Breast epithelium (tissue), 4 donors: ENCODE measurements at regions not wholly inside any gene's neighbourhood (a gene's known extent, or its start where the extent isn't known, plus 50 kb on each side); places are given as distances from the start of the nearest gene placed in this dataset.

Experiments
- DNase-seq, 2 donors: peaks; one replicate each; pipeline ENCODE4 v3.0.0-alpha.2; 2019; ENCODE audit warnings: low spot score in 2 of 2
- H3K27ac ChIP-seq, 2 donors: fragments of 200-600 bp; sonication (generic) in 1 of 2; one replicate each; pipeline ENCODE4 v1.5.1; 2016 to 2019; ENCODE audit warnings: mild to moderate bottlenecking in 1 of 2
- H3K27me3 ChIP-seq, 2 donors: fragments of 200-600 bp; sonication (generic) in 1 of 2; one replicate each; pipeline versions ENCODE4 v1.5.1 to v1.6.0; 2017 to 2019; ENCODE audit warnings: control low read depth in 1 of 2, mild to moderate bottlenecking in 1 of 2
- H3K36me3 ChIP-seq: fragments of 200-600 bp; one replicate; pipeline ENCODE4 v1.5.1; 2019
- H3K4me1 ChIP-seq, 2 donors: fragments of 200-600 bp; sonication (generic); one replicate each; pipeline ENCODE4 v1.5.1; 2016 to 2019; ENCODE audit warnings: control low read depth in 1 of 2
- H3K4me3 ChIP-seq, 3 donors: fragments of 200-600 bp; sonication (generic); 1 replicate in 2 of 3; 2 replicates in 1 of 3; pipeline ENCODE4 v1.5.1; 2016 to 2019; ENCODE audit warnings: mild to moderate bottlenecking in 3 of 3, moderate library complexity in 2 of 3
- H3K9me3 ChIP-seq, 2 donors: fragments of 200-600 bp; sonication (generic) in 1 of 2; one replicate each; pipeline ENCODE4 v1.5.1; 2016 to 2019; ENCODE audit warnings: control low read depth in 1 of 2
- POLR2A ChIP-seq: fragments of 450-650 bp; IDR thresholded peaks from one replicate; pipeline ENCODE4 v1.6.1; 2016; ENCODE audit warnings: antibody characterized with exemption, mild to moderate bottlenecking, moderate library complexity
- POLR2AphosphoS5 ChIP-seq, 3 donors: sonication (generic); formaldehyde crosslinking; IDR thresholded peaks; one replicate each; pipeline ENCODE4 v1.6.1; 2017; ENCODE audit warnings: antibody characterized with exemption in 3 of 3
- intact Hi-C: fragments of 100-400 bp; cut with DNase I; formaldehyde crosslinking; loops from one replicate; pipeline ENCODE4 v1.15.1; 2023; ENCODE audit warnings: low total_unique reads
- TF ChIP-seq, protein P1 (sequence below), 3 donors: fragments of 450-650 bp; IDR thresholded peaks; one replicate each; pipeline ENCODE4 v1.5.1; 2016 to 2017; ENCODE audit warnings: antibody characterized with exemption in 3 of 3, mild to moderate bottlenecking in 3 of 3, moderate library complexity in 3 of 3

DNA sequence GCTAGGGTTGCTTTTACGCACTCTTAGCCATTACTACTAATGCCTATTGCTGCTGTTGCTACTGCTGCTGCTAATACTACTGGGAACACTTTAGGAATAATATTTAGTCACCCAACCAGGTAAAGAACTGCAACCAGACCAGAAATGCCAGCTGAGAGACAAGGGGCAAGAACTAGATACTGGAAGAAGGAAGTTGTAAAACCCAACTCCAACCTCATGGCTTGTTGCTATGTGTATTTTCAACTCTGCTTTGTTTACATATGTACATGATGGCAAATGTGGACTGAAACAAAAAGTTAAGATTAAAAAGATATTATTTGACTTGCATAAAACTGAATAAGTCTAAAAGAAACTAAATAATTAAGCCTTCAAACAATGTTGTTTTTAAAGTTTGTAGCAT, 177.7 kb downstream of the GNAT3 start:
- H3K27me3 ChIP-seq = no peaks in the 10 kb centered on the region
- no peaks in the 10 kb centered on the region for H3K36me3 ChIP-seq
- DNase-seq = no peak
- H3K27ac ChIP-seq = no peak overlapping the region
- no peaks in the 10 kb centered on the region for H3K9me3 ChIP-seq
- TF ChIP-seq, protein P1, sequence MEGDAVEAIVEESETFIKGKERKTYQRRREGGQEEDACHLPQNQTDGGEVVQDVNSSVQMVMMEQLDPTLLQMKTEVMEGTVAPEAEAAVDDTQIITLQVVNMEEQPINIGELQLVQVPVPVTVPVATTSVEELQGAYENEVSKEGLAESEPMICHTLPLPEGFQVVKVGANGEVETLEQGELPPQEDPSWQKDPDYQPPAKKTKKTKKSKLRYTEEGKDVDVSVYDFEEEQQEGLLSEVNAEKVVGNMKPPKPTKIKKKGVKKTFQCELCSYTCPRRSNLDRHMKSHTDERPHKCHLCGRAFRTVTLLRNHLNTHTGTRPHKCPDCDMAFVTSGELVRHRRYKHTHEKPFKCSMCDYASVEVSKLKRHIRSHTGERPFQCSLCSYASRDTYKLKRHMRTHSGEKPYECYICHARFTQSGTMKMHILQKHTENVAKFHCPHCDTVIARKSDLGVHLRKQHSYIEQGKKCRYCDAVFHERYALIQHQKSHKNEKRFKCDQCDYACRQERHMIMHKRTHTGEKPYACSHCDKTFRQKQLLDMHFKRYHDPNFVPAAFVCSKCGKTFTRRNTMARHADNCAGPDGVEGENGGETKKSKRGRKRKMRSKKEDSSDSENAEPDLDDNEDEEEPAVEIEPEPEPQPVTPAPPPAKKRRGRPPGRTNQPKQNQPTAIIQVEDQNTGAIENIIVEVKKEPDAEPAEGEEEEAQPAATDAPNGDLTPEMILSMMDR (IDR thresholded peaks at IDR 0.05) = no peak
- TF ChIP-seq POLR2A = no peak
- TF ChIP-seq POLR2AphosphoS5 (IDR thresholded peaks at IDR 0.05) = no peak
- no peaks in the 10 kb centered on the region for H3K4me1 ChIP-seq
- H3K4me3 ChIP-seq = no peak overlapping the region
- intact Hi-C loops = no loop called here

- no peaks in the 10 kb centered on the region for H3K4me1 ChIP-seq
- no peaks in the 10 kb centered on the region for H3K36me3 ChIP-seq
- TF ChIP-seq POLR2AphosphoS5 (IDR thresholded peaks at IDR 0.05) = no peak
- TF ChIP-seq, protein P1 (IDR thresholded peaks at IDR 0.05) = no peak
- no peak for TF ChIP-seq POLR2A
- no peak for DNase-seq
- no peaks in the 10 kb centered on the region for H3K9me3 ChIP-seq
- no peak overlapping the region for H3K27ac ChIP-seq
- intact Hi-C loops = no loop called here
- no peaks in the 10 kb centered on the region for H3K27me3 ChIP-seq
- no peak overlapping the region for H3K4me3 ChIP-seq
These were observed 178.8 kb downstream of the GNAT3 start for GRCh38 chr7:80333040-80333439.

- H3K4me1 ChIP-seq = no peaks in the 10 kb centered on the region
- no peak overlapping the region for H3K4me3 ChIP-seq
- TF ChIP-seq POLR2A (no peak), POLR2AphosphoS5 (IDR thresholded peaks at IDR 0.05) (no peak)
- TF ChIP-seq, protein P1 (IDR thresholded peaks at IDR 0.05) = no peak
- H3K27me3 ChIP-seq = no peaks in the 10 kb centered on the region
- no peaks in the 10 kb centered on the region for H3K9me3 ChIP-seq
- intact Hi-C loops = no loop called here
- no peaks in the 10 kb centered on the region for H3K36me3 ChIP-seq
- DNase-seq = no peak
- no peak overlapping the region for H3K27ac ChIP-seq
These were observed 181.4 kb downstream of the GNAT3 start for GRCh38 chr7:80330434-80330833.

GRCh38 chr7:80324032-80324431, 187.8 kb downstream of the GNAT3 start:
- peak in 1 of 2 donors; percentile 37 for DNase-seq
- Histone ChIP-seq H3K4me3 (no peak overlapping the region), H3K27me3 (no peaks in the 10 kb centered on the region), H3K27ac (no peak overlapping the region), H3K9me3 (no peaks in the 10 kb centered on the region), H3K4me1 (no peaks in the 10 kb centered on the region), H3K36me3 (no peaks in the 10 kb centered on the region)
- TF ChIP-seq POLR2A (no peak), POLR2AphosphoS5 (IDR thresholded peaks at IDR 0.05) (peak in 1 of 3 donors; percentile 12)
- TF ChIP-seq, protein P1 (IDR thresholded peaks at IDR 0.05) = no peak
- intact Hi-C loops = no loop called here

GRCh38 chr7:80319461-80319860, 184.8 kb downstream of the GNAI1 start:
- no peaks in the 10 kb centered on the region for H3K9me3 ChIP-seq
- no peak for DNase-seq
- no peaks in the 10 kb centered on the region for H3K4me1 ChIP-seq
- TF ChIP-seq POLR2AphosphoS5 (IDR thresholded peaks at IDR 0.05) = no peak
- no peak for TF ChIP-seq POLR2A
- H3K27ac ChIP-seq = no peak overlapping the region
- H3K36me3 ChIP-seq = no peaks in the 10 kb centered on the region
- no peak overlapping the region for H3K4me3 ChIP-seq
- intact Hi-C loops = no loop called here
- no peaks in the 10 kb centered on the region for H3K27me3 ChIP-seq

DNA sequence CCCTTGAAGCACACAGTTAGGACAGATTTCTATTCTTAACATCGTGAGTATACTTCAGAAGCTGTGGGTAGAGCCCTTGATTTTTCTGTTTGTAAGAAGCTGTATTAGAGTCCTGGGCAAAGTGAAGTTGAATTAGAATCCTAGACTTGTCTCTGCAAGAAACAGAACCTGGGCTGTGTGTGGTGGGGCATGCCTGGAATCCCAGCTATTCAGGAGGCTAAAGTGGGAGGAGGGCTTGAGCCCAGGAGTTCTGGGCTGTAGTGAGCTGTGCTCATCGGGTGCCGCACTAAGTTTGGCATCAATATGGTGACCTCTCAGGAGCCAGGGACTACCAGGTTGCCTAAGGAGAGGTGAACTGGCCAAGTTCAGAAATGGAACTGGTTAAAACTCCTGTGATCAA, 183.4 kb downstream of the GNAI1 start:
- TF ChIP-seq POLR2AphosphoS5 (IDR thresholded peaks at IDR 0.05) (no peak), POLR2A (no peak)
- TF ChIP-seq, protein P1 (IDR thresholded peaks at IDR 0.05) = no peak
- Histone ChIP-seq H3K27me3 (no peaks in the 10 kb centered on the region), H3K4me3 (no peak overlapping the region), H3K9me3 (no peaks in the 10 kb centered on the region), H3K36me3 (no peaks in the 10 kb centered on the region), H3K27ac (no peak overlapping the region), H3K4me1 (no peaks in the 10 kb centered on the region)
- intact Hi-C loops = no loop called here
- no peak for DNase-seq
